VCaP (cell line): ENCODE measurements at regions not wholly inside any gene's neighbourhood (a gene's known extent, or its start where the extent isn't known, plus 50 kb on each side); places are given as distances from the start of the nearest gene placed in this dataset.

Experiments used
- H3K27ac ChIP-seq: fragments of 450-650 bp; 2 replicates; pipeline ENCODE4 v1.5.1; 2017
- TF ChIP-seq, protein P1 (sequence below): fragments of 450-650 bp; conservative IDR thresholded peaks from 2 replicates; pipeline ENCODE4 v1.5.1; 2017; ENCODE audit warnings: mild to moderate bottlenecking, moderate library complexity

DNA sequence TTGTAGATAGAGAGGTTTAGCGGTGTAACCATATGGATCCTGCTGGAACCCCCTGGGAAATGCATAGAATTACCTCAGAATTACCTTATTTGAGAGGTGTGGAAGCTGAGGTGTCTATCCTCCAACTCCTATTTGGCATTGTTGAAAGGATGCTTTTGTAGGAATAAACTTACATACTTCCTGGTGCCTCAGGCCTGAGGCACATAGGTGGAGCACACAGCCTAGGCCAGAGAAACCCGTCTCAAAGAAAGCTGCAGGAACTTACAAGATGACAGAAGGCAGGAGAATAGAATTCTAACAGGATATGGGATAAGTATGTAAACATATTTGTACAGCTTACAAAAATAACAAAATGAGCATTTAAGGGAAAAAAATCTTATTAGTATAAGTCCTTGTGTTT lies 1507.2 kb upstream of the ZEB2 start:
- no peak overlapping the region for H3K27ac ChIP-seq
- TF ChIP-seq, protein P1, sequence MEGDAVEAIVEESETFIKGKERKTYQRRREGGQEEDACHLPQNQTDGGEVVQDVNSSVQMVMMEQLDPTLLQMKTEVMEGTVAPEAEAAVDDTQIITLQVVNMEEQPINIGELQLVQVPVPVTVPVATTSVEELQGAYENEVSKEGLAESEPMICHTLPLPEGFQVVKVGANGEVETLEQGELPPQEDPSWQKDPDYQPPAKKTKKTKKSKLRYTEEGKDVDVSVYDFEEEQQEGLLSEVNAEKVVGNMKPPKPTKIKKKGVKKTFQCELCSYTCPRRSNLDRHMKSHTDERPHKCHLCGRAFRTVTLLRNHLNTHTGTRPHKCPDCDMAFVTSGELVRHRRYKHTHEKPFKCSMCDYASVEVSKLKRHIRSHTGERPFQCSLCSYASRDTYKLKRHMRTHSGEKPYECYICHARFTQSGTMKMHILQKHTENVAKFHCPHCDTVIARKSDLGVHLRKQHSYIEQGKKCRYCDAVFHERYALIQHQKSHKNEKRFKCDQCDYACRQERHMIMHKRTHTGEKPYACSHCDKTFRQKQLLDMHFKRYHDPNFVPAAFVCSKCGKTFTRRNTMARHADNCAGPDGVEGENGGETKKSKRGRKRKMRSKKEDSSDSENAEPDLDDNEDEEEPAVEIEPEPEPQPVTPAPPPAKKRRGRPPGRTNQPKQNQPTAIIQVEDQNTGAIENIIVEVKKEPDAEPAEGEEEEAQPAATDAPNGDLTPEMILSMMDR = no peak

DNA sequence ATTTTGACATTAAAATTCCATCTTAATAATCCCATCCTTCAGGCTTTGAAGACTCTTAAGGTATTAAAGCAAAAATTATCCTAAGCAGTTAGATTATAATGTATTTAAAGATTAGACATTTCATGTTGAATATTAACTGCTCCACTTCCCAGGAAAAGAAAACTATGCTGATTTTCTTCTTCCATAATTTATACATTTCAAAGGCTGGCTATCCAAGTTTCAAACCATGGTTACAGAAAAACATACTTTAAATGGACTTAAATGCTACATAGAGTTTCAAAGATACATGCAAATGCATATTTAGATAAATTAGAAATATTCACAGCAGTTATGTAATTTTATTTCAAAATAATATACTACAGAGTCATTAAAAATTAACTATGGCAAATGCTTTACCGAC lies 1505.6 kb upstream of the ZEB2 start:
- no peak overlapping the region for H3K27ac ChIP-seq
- TF ChIP-seq, protein P1 = no peak

DNA sequence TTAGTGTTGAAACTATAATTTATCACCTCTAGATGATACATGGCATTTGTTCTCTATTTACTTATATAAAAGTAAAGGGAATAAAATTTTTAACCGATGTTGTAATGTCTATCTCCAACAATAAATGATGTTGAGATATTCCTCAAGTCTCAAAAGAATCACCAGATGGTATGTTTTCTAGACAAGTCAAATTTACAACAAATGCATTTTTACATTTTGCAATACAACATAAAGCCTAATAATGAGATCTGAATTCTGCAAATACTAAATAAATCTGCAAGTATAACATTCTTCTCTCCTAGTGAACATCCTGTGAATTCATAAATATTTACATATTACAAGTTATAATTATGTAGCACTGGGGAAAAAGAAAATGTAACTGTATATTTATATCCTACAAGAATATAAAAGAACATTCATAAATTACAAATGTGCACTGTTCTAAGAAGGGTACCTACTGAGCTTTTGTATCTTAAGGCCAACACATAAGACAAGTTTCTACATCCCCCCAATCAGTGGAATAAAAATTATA lies 1504.4 kb upstream of the ZEB2 start:
- no peak overlapping the region for H3K27ac ChIP-seq
- TF ChIP-seq, protein P1 = no peak

DNA sequence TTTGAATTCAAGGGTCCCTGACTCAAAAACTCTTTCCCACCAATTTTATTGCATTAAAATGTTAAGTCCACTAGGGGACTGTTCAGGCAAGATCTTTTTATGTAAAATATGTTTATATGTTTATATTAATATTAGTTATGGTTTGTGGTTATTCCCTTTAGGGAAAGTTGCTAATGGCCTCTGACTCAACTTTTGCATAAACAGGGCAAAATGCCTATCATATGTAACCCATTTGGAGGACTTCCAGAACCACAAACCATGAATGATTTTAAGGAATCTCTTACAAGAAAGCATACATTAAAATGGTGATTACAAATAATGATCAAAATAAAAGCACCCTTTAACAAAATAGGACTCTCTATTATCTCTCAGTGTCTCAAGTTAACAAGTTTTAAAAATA lies 1484.5 kb upstream of the ZEB2 start:
- TF ChIP-seq, protein P1 = no peak
- H3K27ac ChIP-seq = no peak overlapping the region

DNA sequence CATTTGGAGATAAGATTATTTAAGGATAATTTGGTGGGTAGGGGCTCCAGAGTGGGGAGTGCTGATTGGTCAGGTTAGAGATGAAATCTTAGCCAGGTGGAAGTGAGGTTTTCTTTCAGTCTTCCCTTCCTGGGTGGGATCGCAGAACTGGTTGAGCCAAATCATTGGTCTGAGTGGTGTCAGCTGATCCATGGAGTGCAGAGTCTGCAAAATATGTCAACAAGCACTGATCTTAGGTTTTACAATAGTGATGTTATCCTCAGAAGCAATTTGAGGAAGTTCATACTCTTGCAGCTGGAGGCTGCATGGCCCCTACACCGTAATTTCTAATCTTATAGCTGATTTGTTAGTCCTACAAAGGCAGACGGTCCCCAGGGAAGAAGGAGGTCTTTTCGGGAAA lies 1483.4 kb upstream of the ZEB2 start:
- H3K27ac ChIP-seq = no peak overlapping the region
- TF ChIP-seq, protein P1 = no peak

DNA sequence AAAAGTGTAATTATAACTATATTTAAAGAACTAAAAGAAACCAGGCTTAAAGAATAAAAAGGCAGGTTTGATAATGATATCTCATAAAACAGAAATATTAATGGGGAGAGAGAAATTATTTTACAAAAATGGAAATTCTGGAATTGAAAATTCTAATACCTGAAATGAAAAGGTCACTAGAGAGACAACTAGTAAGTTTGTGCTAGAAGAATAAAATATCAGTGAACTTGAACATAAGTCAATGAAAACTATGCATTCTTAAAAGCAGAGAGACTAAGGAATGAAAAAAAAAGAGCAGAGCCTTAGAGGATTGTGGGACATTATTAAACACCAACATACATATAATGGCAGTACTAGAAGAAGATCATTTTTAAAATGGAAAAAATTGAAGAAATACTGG lies 1475.0 kb upstream of the ZEB2 start:
- H3K27ac ChIP-seq = no peak overlapping the region
- TF ChIP-seq, protein P1 = no peak

DNA sequence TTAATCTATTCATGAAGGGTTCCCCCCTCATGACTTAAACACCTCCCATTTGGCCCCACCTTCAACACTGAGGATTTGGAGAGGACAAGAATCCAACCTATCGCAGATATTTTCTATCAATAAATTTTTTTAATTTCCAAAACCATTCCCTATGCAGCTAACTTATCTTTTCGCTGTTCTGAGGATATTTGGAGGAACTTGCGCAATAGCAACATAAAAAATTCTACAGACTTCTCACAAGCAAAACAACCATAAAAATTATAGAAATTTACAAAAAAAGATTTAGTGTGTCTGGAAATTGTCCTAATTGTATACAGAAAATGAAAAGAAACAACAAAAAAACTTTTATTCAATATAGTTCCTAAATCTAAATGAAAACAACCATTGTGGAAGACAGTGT lies 1472.7 kb upstream of the ZEB2 start:
- TF ChIP-seq, protein P1 = no peak
- no peak overlapping the region for H3K27ac ChIP-seq

DNA sequence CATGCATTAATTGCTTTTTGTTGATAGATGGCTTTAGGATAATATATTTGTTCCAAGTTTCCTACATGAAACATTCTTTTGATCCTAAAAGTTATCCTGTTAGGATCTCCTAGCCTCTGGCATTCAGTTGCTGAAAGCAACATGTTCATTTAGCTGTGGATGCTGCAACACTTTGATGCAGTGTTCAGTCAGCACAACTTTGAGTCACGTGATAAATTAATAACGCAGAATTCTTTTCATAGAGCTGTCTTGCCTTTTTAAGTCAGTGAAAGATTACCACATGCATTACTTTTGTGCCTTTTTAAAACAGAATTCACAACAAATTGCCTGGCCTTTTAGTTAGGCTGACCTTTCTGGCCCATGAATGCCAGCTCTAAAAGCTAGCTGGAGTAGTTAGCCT lies 1467.9 kb upstream of the ZEB2 start:
- H3K27ac ChIP-seq = no peak overlapping the region
- TF ChIP-seq, protein P1 = no peak
